K562 (cell line): ENCODE measurements at regions not wholly inside any gene's neighbourhood (a gene's known extent, or its start where the extent isn't known, plus 50 kb on each side); places are given as distances from the start of the nearest gene placed in this dataset.

Experiments used
- HMGN3 ChIP-seq: IDR thresholded peaks from 2 replicates; pipeline ENCODE4 v1.6.1; 2011; ENCODE audit warnings: borderline replicate concordance, low read depth, mild to moderate bottlenecking, mixed read lengths, low read length; ENCODE audit not compliant: insufficient read length; ENCODE audit errors: extremely low read depth
- MBD2 ChIP-seq: sonication (generic); IDR thresholded peaks from 2 replicates; pipeline ENCODE4 v1.6.1; 2016; ENCODE audit warnings: low read depth, borderline replicate concordance
- MCM3 ChIP-seq: fragments of 450-650 bp; IDR thresholded peaks from 2 replicates; pipeline ENCODE4 v1.6.1; 2016
- MYBL2 ChIP-seq, 2 experiments: fragments of 450-650 bp in 1 of 2; sonication (generic) in 1 of 2; formaldehyde crosslinking in 1 of 2; IDR thresholded peaks; 2 replicates each; pipeline versions ENCODE4 v1.6.1 to v1.8.1; 2017 to 2022; ENCODE audit warnings: borderline replicate concordance in 1 of 2, inconsistent platforms in 1 of 2, low read depth in 1 of 2, mild to moderate bottlenecking in 1 of 2, missing genetic modification reagents in 1 of 2, moderate library complexity in 1 of 2
- PCBP1 ChIP-seq: fragments of 200-400 bp; formaldehyde crosslinking; IDR thresholded peaks from 2 replicates; pipeline ENCODE4 v1.6.1; 2018; ENCODE audit warnings: mild to moderate bottlenecking, low read depth, low read length; ENCODE audit not compliant: poor library complexity, severe bottlenecking
- PURB ChIP-seq: sonication (generic); formaldehyde crosslinking; IDR thresholded peaks from 2 replicates; pipeline ENCODE4 v1.9.0; 2021; ENCODE audit warnings: low read depth, mild to moderate bottlenecking, missing genetic modification reagents
- RREB1 ChIP-seq: fragments of 250-450 bp; sonication (Bioruptor Pico); IDR thresholded peaks from 2 replicates; pipeline ENCODE4 v1.4.0; 2020
- SOX6 ChIP-seq: fragments of 450-650 bp; IDR thresholded peaks from 2 replicates; pipeline ENCODE4 v1.6.1; 2014; ENCODE audit warnings: mild to moderate bottlenecking
- TCF7L2 ChIP-seq: fragments of 150-350 bp; IDR thresholded peaks from 2 replicates; pipeline ENCODE4 v1.6.1; 2016; ENCODE audit warnings: low read depth, mild to moderate bottlenecking, low read length, moderate library complexity
- TEAD4 ChIP-seq, 2 experiments: sonication (generic) in 1 of 2; formaldehyde crosslinking in 1 of 2; IDR thresholded peaks; 2 replicates each; pipeline versions ENCODE4 v1.6.1 to v1.8.0; 2012 to 2022; ENCODE audit warnings: borderline replicate concordance in 1 of 2, inconsistent platforms in 1 of 2, low read length in 1 of 2, mild to moderate bottlenecking in 1 of 2, missing genetic modification reagents in 1 of 2
- ZBTB11 ChIP-seq, 3 experiments: fragments of 200-800 bp in 1 of 3; fragments of 250-450 bp in 1 of 3; fragments of 450-650 bp in 1 of 3; sonication (Bioruptor Pico) in 1 of 3; sonication (Bioruptor generic) in 1 of 3; formaldehyde crosslinking in 1 of 3; IDR thresholded peaks; 2 replicates each; pipeline versions ENCODE4 v1.6.1 to v1.8.0; 2016 to 2022; ENCODE audit warnings: mild to moderate bottlenecking in 2 of 3, missing genetic modification characterization in 2 of 3, missing compliant biosample characterization in 1 of 3, moderate library complexity in 1 of 3
- ZNF311 ChIP-seq: fragments of 250-450 bp; sonication (Bioruptor Pico); IDR thresholded peaks from 2 replicates; pipeline ENCODE4 v1.4.0; 2020; ENCODE audit warnings: mild to moderate bottlenecking, moderate library complexity

GRCh38 chr10:131588704-131589220 is 277.2 kb upstream of the TCERG1L start (continued):
- TF ChIP-seq RREB1 = no peak
- no peak for TF ChIP-seq HMGN3
- TF ChIP-seq TCF7L2 = no peak
- no peak for TF ChIP-seq ZBTB11 (CRISPR knock-in tag; IDR thresholded peaks at IDR 0.05)
- no peak for TF ChIP-seq PCBP1
- TF ChIP-seq PURB (CRISPR knock-in tag) = no peak
- TF ChIP-seq ZNF311 (CRISPR knock-in tag) = no peak
- TF ChIP-seq TEAD4 (IDR thresholded peaks at IDR 0.05; ENCODE audit: low read length) = no peak
- no peak for TF ChIP-seq TEAD4 (CRISPR knock-in tag; IDR thresholded peaks at IDR 0.05; ENCODE audit: borderline replicate concordance)
- no peak for TF ChIP-seq MBD2
- no peak for TF ChIP-seq SOX6
- TF ChIP-seq MYBL2 (IDR thresholded peaks at IDR 0.05; ENCODE audit: low read depth) = no peak
- no peak for TF ChIP-seq MYBL2 (CRISPR knock-in tag; IDR thresholded peaks at IDR 0.05; ENCODE audit: borderline replicate concordance)
- no peak for TF ChIP-seq MCM3
